Stimulated activated CD4-positive, alpha-beta T cell treated with anti-CD3 and anti-CD28 coated beads, Interleukin-15, amount 100 ng/mL, for 24 hours (primary cell): ENCODE measurements at regions not wholly inside any gene's neighbourhood (a gene's known extent, or its start where the extent isn't known, plus 50 kb on each side); places are given as distances from the start of the nearest gene placed in this dataset.

Source experiments
- DNase-seq: peaks from one replicate; pipeline ENCODE4 v3.0.0-alpha.2; 2020

DNA sequence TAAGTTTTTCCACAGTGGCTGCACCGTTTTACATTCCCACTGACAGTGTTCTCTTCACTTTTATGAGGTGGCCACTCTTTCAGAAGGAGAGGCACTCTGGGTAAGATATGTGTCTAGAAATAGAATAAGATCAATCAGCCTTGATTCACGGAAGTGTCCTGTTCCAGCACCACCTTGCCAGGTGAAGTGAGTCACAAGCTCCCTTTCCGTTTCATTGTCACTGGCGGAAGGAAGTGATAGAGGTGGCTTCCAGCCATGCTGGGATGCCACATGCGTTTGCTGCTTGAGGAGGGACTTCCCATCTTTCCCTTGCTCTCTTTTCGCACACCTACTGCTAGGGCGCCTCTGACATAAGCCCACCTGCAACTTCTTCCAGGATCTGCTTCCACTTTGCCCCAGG lies 217.1 kb downstream of the PIK3R1 start:
- DNase-seq, result peak; percentile 40

DNA sequence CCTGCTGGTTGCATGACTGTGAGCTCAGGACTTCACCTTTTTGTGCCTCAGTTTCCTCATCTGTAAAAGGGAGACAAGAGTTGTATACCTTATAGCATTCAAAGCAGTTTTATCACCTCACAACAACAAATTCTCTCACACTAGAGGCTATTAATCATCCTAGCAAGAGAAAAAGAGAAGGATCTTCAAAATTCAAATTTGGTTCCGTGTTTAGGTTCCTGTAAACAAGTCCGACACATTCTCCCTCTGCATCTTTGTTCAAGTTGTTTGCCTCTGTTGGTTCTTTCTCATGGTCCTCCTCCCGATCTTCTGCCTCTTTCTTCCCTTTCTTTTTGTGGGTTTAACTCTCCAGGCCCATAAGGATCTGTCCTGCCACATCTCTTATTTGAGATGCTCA lies 218.0 kb downstream of the PIK3R1 start:
- DNase-seq, result no peak

DNA sequence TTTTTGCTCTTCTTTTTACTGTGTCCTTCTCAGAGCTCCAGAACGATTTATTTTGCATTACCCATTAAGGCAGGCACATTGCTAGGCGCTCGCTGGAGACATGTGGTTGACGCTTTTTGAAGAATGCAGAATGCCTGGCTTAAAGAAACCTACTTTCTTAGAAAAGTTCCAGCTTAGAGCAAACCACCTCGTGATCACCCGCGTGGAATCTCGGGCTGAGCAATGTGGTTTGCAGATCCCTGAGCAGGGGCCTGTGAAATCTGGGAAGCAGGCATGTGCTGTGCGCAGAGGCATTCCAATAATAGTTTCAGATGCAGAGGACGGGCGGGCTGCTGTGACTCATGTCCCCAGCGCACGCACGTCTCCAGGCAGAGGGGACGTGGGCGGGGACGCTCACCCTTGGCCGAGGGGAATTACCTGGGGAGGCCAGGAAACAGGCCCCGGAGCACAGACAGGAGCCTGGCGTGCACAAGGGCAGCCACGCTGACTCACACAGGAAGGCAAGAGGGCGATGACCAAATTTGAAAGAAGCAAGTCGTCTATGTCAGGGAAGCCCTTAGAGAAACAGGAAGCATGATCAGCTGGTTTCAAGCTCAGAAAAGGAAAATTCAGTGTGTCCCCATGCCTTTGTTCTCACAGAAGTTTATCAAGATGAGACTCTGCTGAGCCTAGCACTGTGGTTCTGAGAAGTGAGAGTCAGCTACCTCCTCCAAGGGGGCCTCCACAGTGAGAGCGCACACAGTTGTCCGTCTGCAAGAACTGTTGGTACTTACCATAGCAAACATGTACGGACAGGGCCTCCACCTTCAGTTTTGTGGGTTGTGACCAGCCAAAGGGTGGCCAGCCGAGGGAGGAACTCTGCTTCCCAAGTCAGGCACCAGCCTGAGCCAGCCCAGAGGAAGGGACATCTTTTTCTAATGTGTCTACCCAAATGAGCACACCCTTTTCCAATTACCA lies 218.6 kb downstream of the PIK3R1 start:
- DNase-seq, result peak; percentile 97

DNA sequence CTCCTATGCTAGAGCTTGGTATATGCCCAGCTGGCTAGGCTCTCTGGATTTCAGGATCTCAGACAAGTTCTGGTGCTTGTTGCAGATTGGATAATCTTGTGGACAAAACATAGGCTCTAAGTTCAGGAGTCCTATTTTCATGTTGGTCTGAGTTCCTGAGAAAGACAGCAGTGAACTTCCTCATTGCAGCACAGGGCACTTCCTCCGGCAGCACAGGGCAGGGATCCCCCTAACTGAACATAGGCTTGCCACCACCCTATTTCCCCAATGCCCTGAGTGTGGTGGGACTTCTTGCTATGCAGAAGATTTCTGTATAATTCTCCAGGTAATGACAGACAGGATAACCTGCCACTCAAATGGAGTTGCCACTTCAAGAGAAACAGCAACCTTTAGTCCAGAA lies 220.1 kb downstream of the PIK3R1 start:
- DNase-seq, result no peak

DNA sequence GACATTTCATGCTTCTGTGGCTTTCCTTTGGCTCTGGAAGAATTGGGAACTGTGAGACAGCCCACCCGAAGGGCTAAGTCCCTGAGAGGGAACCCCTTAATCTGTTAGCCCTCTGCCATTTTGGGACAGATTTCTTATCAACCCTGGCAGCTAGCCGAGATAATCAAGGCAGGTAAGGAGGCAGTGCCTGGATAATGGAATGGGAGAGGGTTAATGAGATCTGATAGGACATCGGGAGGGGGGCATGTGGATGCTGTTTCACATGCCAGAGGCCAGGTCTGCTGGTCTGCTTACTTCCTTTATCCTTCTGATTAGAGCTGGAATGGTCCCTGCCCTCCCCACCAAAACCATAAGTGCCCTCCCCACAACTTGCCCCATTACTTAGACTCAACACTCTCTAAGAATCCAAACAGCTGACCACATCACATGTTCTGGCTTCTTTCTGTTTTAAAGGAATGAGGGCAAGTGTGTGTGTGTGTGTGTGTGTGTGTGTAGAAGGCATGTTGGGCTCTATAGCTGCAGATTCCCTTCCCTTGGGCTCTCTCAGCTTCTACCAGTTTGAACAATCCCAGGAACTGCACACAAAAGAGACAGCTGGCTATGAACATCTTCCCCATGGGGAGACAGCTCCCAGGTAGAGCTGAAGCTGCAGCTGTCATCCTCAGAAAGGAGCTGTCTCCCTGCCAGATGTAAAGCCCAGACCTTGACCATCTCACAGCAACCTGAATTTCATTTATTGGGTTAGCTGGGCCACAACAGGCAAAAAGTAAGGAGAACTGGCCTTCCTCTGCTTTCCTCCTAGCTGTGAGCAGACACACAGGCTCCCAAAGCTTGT lies 221.3 kb downstream of the PIK3R1 start:
- DNase-seq, result no peak

DNA sequence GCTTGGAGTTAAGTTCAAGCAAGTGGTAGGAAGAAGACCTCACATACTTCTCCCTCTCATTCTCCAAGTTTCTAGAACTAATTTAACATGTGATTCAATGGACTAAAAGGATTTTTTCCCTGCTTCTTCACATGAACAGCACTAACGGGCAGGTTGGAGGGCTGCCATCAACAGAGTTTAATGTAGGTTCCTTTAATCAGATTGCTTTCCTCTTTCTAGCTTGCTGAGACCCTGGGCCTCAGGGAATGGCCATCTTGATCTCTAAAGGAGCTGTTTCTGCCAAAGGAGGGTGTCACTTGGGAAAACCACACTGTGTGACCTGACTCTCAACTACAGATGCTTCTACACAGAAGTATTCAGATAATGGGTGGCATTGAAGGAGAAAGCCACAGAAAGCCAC lies 223.3 kb downstream of the PIK3R1 start:
- DNase-seq, result no peak

DNA sequence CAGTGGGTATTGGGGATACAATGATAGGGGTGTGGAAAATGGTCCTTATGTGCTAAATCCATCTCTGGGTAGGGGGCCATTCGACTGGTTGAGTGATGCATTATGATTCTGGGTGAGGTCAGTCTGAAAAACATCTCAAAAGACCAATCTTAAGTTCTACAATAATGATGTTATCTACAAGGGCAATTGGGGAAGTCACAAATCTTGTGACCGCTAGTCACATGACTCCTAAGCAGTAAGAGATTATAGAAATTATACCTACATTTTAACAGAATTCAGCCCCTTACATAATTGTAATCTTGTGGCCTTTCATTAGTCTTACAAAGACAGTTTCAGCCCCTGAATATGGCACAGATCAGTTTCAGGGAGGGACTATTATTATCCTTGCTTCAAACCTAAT lies 224.7 kb downstream of the PIK3R1 start:
- DNase-seq, result no peak

DNA sequence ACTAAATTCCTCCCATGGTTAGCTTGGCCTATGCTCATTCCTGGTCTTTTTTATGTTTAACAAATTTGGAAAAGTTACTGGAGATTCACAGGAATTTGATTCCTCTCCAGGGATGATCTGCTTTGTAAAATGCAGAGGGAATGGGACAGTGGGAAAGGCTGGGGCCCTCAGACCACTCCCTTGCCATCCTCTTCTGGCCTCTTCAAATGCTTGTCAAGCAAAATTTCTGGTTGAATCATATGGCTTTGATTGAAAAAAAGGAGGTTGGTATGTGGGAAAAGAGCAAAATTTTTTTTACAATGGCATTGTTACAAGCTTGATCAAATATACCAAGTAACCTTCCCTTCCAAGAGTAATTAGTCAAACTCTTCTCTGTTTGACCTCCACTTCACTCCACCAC lies 225.1 kb downstream of the PIK3R1 start:
- no peak for DNase-seq

DNA sequence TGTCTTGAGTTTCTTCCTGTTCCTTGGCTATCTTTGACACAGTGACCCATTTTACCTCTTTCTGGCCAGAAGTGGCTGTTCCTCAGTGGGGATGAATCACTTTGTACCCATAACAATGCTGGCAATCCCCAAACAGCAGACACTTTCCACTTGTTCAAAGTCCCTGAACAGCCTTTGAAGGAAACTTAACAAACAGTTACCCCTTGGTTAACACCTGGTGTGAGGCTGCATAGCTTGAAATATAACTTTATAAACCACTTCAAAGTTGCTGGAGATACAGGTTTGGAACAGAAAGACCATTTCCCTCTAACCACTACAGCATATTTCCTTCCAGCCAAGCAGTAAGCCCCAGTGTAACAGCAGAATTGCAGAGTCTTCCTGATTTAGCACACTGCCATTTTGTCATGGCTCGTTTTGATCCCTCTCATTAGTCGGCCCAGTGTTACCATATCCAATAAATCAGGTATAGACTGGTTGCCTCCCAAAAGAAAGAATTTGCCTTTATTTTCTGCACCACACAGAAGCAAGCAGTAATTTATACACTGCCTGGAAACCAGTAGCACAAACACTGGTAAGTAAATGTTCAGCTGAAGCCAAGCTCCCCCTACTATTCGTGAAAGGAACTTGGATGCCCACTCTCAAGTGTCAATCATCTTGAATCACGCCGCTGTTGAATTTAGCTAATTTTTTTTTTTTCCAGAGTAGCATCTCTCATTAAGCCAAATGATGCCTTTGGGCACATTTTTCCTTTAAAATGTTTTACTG lies 225.9 kb downstream of the PIK3R1 start:
- no peak for DNase-seq

DNA sequence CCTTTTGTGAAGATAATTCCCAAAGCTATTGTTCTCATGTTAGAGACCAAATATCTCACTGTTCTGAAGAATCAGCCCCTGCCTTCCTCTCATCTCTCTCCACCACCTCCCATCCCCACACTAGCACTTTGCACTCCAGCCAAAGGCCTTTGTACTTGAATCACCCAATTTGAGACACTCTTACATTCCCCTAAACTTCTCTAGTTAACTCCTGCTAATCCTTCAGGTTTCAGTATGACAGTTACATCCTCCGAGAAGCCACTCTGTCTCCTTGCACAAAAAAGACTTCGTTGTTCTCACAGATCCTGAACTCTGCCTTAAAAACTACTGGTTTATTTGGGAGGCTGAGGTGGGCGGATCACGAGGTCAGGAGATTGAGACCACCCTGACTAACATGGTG lies 227.5 kb downstream of the PIK3R1 start:
- no peak for DNase-seq

DNA sequence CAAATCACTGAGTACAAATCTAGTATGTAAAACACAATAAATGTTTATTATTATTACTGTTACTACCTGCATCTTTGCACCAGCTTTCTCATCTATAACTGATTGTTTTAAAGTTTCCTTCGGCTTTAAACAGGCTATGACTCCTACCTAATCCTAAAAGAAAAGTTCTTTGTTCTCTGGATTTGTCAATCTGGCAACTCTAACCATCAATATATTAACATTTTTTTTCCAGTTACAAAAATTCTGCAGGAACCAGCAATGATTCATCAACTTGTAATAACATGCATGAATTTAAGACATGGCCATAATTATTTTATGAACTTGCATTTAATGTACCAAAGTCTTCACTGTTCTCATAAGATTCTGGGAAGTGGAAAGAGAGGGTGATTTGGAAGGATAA lies 228.5 kb downstream of the PIK3R1 start:
- no peak for DNase-seq

DNA sequence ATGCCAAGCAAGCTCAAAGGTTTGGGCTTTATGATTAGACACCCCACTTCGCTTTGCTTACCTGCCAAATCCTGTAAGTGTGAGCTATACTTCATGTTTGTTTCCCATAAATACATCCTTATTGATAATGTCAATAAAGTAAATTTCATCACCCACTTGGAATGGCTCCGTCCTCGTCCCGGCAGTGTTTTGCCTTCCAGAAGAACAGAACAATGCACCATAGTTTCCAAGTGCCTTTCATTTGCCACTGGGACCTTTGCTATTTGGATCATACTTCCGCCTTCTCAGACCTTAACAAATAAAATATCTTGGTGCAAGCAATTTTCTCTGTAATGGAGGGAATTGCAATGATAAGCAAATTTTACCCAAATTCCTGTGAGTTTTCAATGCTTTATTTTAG lies 229.3 kb downstream of the PIK3R1 start:
- no peak for DNase-seq

DNA sequence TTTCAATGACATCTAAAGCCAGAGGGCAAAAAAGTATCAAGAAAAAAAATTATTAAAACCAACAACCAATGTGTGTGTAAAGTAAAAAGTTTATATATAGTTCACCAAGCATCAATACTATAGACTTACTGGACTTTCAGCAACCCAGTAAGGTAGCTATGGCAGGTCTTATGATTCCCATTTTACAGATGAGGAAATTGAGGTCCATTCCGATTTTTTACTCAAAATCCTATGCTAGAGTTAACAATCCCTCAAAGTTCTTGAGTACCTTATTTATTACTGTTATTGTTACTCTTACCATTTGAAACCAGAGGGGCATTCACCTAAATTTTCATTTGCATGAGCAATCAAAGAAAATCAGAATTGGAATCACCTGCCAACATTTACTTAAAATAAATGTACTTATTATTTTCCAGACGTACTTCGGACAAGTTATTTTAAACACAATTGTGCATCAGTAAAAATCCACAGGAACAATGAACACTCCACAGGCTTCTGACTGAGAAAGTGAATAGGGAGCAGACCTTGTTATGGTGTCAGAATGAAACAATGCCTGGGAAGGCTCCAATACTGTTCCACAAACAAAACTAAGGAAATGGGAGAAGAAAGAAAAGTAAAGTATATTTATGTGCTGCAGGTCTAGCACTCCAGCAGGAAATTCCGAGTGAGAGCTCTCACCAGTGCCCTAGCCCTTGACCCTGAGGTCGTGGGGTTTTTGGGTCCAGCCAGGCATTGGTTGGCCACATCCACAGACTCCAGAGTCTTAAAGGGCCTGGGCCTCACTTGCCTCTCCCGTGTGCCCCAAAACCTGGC lies 229.9 kb downstream of the PIK3R1 start:
- DNase-seq, result no peak

DNA sequence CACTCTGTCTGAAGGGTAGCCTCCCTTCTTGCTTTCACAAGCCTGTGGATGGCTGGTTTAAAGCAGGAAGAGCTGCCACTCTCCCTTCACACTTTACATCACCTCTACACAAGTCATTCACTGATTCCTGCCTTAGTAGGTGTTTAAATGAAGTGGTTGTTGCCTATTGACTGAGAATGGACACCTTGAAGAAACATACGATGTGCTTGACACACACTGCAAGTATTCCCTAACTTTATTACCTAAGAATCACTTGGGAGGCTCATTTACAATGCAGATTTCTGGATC lies 230.5 kb downstream of the PIK3R1 start:
- no peak for DNase-seq

DNA sequence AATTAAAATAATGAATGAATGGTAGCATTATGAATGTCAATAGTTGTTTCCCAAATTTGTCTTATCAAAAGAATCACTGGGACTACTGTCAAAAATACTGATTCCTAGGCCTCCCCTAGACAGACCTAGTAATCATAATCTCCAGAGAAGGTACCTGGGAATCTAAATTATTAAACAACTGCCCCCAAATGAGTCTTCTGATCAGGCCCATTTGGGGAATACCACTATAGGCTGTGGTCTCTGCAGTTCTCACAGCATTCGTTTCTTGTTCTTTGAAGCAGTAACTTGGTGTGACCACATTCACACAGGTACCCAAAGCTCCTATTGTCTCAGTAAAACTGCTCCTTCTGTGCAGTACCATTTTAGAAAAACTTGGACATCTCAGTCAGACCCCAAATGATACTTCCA lies 230.9 kb downstream of the PIK3R1 start:
- no peak for DNase-seq

DNA sequence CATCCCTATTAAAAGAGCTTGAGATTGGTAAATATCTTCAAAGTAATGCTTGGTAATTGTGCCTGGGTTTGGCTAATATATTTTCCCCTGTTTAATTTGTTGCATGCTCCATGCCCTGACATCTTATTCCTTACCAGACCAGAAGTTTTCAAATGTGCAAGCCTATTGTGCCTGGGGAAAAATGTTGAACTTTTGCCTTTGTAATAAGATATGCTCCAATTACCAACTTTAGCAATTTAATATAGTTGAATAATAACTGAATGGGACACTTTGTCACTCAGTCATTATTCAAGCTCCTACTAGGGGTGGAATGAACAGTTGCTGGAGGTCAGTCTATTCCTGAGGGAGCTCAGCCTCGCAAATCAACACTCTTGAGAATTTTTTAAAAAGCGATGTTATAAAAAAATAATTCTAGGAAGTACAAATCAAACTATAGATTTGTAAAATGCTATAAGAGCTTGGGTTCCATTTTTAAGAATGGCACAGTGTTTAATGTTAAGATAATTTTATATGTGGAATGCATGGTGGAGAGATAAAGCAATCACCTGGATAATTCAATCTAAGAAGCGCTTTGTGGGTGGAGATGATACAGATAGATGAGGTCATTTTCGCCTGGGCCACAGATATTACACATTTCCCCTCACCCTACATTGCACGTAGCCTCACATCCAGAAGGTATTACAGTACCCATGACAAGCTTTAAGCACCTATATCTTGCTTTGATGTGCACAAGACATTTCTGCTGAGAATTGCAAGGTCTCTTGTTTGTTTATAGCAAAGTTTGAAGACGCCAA lies 231.8 kb downstream of the PIK3R1 start:
- DNase-seq, result no peak

DNA sequence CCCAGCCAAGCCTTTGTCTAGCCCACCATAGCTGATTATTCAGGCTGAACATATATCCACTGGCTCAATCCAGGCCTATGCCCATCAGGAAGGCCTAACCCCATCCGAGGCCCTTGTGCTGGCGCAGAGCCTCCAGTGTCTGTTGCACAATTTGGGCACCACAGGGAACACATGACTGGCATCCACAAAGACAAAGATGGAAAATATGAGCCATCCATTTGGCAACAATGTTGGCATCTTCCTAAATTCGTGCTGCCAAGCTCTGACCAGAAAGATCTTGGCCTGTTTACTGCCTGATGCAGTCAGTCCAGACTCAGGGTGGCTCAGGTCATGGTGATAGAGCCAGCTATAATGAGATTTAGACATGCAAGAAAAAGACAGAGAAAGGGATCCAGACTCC lies 233.8 kb downstream of the PIK3R1 start:
- DNase-seq, result no peak

DNA sequence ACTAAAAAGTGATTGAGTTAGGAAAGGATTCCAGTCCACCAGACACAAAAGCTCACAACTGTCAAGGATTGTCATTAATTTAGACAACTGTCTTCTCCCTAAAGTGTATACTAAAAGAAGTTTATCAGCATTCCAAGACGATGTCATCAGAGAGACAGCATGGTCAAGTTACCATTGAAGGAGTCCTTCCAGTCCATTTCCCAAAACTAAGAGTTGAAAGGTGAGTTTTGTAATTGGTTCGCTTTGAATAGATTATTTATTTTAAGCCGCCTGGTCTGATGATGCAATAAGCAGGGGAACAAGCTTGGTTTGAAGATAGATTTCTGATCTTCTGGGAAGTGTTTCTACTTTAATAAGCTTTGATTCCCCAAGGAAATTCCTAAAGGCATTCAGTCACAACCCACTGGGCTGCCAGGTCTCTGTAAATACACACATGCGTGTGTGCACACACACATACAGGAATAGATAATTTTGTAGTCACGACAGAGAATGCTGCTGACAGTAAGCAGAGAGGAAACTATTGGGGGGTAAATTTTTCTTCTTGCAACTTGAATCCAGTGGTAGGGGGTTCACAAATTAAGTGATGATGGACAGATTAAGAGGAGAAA lies 234.8 kb downstream of the PIK3R1 start:
- no peak for DNase-seq

DNA sequence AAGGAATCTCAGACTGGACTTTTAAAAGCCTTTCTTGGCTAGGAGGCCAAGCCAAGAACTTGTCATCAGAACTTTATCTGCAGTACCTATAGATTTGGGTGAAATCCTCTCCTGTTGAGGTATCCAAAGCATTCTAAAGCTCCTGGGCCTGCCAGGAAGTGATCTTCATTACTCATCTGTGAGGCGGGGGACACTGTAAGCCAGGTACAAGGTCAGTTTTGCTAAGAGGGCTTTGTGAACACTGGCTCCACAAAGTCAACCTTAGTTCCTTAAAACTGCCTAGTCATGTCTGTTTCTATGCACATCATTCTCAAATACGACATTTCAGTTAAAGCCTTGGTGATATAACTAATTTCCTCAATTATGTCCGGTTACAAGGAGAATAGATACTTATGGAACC lies 236.7 kb downstream of the PIK3R1 start:
- no peak for DNase-seq

DNA sequence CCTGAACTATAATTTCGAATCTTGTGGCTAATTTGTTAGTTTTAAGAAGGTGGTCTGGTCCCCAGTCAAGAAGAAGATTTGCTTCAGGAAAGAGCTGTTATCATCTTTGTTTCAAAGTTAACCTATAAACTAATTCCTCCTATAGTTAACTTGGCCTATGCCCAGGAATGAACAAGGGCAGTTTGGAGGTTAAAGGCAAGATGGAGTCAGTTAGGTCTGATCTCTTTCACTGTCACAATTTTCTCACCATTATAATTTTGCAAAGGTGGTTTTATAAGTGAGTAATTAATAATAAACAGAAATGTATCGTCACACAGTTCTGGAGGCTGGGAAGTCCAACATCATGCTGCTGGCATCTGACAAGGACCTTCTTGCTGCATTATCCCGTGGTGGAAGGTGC lies 238.6 kb downstream of the PIK3R1 start:
- no peak for DNase-seq

DNA sequence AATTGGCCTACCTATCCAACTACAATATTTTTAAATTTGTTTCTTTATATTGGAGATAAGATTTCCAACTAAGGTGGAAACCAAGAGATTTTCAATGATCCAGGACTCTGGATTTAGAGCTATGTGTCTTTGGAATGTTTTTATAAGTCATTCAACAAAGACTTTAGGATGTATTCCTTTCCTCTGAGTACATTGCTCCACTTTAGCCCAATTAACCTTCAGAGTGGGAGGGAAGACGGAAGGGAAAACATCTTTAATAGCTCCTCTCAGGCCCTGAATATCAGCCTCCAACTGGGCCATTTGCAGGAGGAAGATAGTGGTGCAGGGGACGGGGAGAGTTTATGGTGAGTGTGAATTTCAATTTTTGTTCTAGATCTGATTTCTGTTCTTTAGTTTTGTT lies 239.2 kb downstream of the PIK3R1 start:
- DNase-seq, result no peak
